GM12873 (cell line): ENCODE measurements at regions not wholly inside any gene's neighbourhood (a gene's known extent, or its start where the extent isn't known, plus 50 kb on each side); places are given as distances from the start of the nearest gene placed in this dataset.

Source experiments
- TF ChIP-seq, protein P1 (sequence below): IDR thresholded peaks from 2 replicates; pipeline ENCODE4 v1.5.1; 2012; ENCODE audit warnings: low read depth, mild to moderate bottlenecking, moderate library complexity, low read length, control low read depth; ENCODE audit not compliant: insufficient read depth; ENCODE audit errors: missing control alignments

DNA sequence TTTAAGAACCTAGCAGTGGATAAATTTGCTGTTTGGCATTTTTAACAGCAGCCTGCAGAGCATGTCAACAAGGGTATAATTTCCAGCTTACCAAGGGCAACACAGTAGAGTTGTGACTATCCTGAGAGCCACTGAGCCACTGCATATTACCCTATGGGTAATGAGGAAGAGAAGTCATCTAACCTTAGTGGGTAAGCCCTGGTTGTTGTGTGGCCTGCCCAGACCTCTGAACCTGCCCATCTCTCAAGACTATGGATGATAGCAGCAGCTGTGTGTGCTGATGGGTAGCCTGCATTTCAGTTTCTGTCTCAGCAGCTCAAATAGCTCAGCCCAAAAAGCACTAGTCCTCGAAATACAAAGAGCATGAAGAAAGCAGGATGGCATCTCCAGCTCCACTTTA lies 56.1 kb upstream of the PIP5K1B start:
- TF ChIP-seq, protein P1, sequence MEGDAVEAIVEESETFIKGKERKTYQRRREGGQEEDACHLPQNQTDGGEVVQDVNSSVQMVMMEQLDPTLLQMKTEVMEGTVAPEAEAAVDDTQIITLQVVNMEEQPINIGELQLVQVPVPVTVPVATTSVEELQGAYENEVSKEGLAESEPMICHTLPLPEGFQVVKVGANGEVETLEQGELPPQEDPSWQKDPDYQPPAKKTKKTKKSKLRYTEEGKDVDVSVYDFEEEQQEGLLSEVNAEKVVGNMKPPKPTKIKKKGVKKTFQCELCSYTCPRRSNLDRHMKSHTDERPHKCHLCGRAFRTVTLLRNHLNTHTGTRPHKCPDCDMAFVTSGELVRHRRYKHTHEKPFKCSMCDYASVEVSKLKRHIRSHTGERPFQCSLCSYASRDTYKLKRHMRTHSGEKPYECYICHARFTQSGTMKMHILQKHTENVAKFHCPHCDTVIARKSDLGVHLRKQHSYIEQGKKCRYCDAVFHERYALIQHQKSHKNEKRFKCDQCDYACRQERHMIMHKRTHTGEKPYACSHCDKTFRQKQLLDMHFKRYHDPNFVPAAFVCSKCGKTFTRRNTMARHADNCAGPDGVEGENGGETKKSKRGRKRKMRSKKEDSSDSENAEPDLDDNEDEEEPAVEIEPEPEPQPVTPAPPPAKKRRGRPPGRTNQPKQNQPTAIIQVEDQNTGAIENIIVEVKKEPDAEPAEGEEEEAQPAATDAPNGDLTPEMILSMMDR: no peak

GRCh38 chr9:68651280-68651893 lies 53.7 kb upstream of the PIP5K1B start:
- TF ChIP-seq, protein P1: no peak

DNA sequence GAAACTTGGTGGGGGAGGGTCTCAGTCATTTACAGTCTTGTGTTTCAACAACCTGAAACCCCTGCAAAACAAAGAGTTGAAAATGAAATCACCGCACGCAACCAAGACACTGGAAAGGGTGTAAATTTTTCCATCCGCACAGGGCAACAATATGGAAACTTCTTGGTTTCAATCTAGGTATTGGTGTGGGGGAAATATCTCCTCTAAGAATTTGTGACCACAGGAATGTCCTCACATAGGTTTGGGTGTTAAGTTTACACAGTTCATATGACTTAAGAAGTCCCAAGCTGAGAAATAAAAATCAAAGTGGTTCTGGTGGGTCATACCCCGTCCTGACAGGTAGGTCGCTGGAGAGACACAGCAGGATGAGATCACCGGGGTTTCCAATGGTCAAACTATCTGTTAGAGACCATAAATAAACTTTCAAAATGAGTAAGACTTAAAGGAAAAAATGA lies 51.9 kb upstream of the PIP5K1B start:
- TF ChIP-seq, protein P1: peak; percentile 25

DNA sequence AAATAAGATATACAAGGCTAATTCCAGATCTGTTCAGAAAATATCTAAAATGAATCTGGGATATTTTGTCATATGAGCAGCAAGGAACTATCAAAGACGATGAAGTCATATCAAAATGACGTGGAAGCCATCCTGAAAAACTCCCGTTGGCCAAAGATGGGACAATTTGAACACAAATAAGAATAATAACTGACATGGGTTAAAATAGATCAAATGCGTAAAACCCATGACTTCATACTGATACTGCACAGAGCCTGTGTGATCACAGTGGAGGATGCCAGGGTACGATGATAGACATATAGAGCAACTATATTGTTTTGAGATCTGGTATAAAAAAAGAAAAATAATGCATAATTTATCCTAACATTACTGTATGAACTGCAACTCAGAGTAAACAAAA lies 51.0 kb upstream of the PIP5K1B start:
- TF ChIP-seq, protein P1: no peak
